ENCODE measurements at regions not wholly inside any gene's neighbourhood (a gene's known extent, or its start where the extent isn't known, plus 50 kb on each side); places are given as distances from the start of the nearest gene placed in this dataset.

GRCh38 chr14:61953602-61954001 lies 191.4 kb downstream of the SNAPC1 start:
- no peak overlapping the region for H3K4me3 ChIP-seq (replicated peaks in 1 of 2; ENCODE audit: low read depth in 2 of 2, low read length in 2 of 2)
- no peak for TF ChIP-seq CTCF (IDR thresholded peaks at IDR 0.05; ENCODE audit: low read depth, low read length)
- DNase-seq (ENCODE audit: low read depth in 2 of 2), result no peak

- no peak for TF ChIP-seq CTCF (IDR thresholded peaks at IDR 0.05; ENCODE audit: low read depth, low read length)
- no peak for DNase-seq (ENCODE audit: low read depth in 2 of 2)
- H3K4me3 ChIP-seq (replicated peaks in 1 of 2; ENCODE audit: low read depth in 2 of 2, low read length in 2 of 2), result no peak overlapping the region
Observed at GRCh38 chr14:61954306-61954705, 192.1 kb downstream of the SNAPC1 start.

GRCh38 chr14:61956517-61956916 lies 194.3 kb downstream of the SNAPC1 start:
- DNase-seq (ENCODE audit: low read depth in 2 of 2), result no peak
- H3K4me3 ChIP-seq (replicated peaks in 1 of 2; ENCODE audit: low read depth in 2 of 2, low read length in 2 of 2), result no peak overlapping the region
- TF ChIP-seq CTCF (IDR thresholded peaks at IDR 0.05; ENCODE audit: low read depth, low read length), result no peak

- TF ChIP-seq CTCF (IDR thresholded peaks at IDR 0.05; ENCODE audit: low read depth, low read length), result no peak
- DNase-seq (ENCODE audit: low read depth in 2 of 2), result no peak
- no peak overlapping the region for H3K4me3 ChIP-seq (replicated peaks in 1 of 2; ENCODE audit: low read depth in 2 of 2, low read length in 2 of 2)
Observed at GRCh38 chr14:61959348-61959747, 197.1 kb downstream of the SNAPC1 start.

- H3K4me3 ChIP-seq (replicated peaks in 1 of 2; ENCODE audit: low read depth in 2 of 2, low read length in 2 of 2), result no peak overlapping the region
- DNase-seq (ENCODE audit: low read depth in 2 of 2), result no peak
- no peak for TF ChIP-seq CTCF (IDR thresholded peaks at IDR 0.05; ENCODE audit: low read depth, low read length)
Observed at GRCh38 chr14:61961369-61961768, 199.1 kb downstream of the SNAPC1 start.

GRCh38 chr14:61963926-61964325 lies 201.7 kb downstream of the SNAPC1 start:
- DNase-seq (ENCODE audit: low read depth in 2 of 2), result peak in 1 of 2 donors; percentile 21
- no peak for TF ChIP-seq CTCF (IDR thresholded peaks at IDR 0.05; ENCODE audit: low read depth, low read length)
- no peak overlapping the region for H3K4me3 ChIP-seq (replicated peaks in 1 of 2; ENCODE audit: low read depth in 2 of 2, low read length in 2 of 2)

- peak; percentile 42 to 90 for DNase-seq (ENCODE audit: low read depth in 2 of 2)
- H3K4me3 ChIP-seq (replicated peaks in 1 of 2; ENCODE audit: low read depth in 2 of 2, low read length in 2 of 2), result no peak overlapping the region
- no peak for TF ChIP-seq CTCF (IDR thresholded peaks at IDR 0.05; ENCODE audit: low read depth, low read length)
Observed at GRCh38 chr14:61965030-61965745, 203.0 kb downstream of the SNAPC1 start.

Measured in cardiac fibroblast (primary cell).